GM12864 (cell line): ENCODE measurements at regions not wholly inside any gene's neighbourhood (a gene's known extent, or its start where the extent isn't known, plus 50 kb on each side); places are given as distances from the start of the nearest gene placed in this dataset.

Experiments used
- DNase-seq: peaks from one replicate; pipeline ENCODE4 v3.0.0-alpha.2; 2011; ENCODE audit warnings: low read depth
- H3K4me3 ChIP-seq: 2 replicates; pipeline ENCODE4 v1.5.1; 2011; ENCODE audit warnings: mild to moderate bottlenecking, low read depth, low read length, control low read depth
- CTCF ChIP-seq: IDR thresholded peaks from 2 replicates; pipeline ENCODE4 v1.5.1; 2011; ENCODE audit warnings: low read depth, mild to moderate bottlenecking, moderate library complexity, low read length, control low read depth, inconsistent platforms; ENCODE audit errors: missing control alignments

- TF ChIP-seq CTCF, result no peak
- H3K4me3 ChIP-seq, result no peak overlapping the region
- no peak for DNase-seq
These were observed 497.5 kb upstream of the ZMIZ1 start for GRCh38 chr10:78571286-78571685.

GRCh38 chr10:78571891-78572290 lies 496.9 kb upstream of the ZMIZ1 start:
- TF ChIP-seq CTCF, result no peak
- H3K4me3 ChIP-seq, result no peak overlapping the region
- DNase-seq, result no peak

- no peak for DNase-seq
- no peak overlapping the region for H3K4me3 ChIP-seq
- no peak for TF ChIP-seq CTCF
These were observed 496.2 kb upstream of the ZMIZ1 start for GRCh38 chr10:78572565-78572964.

- DNase-seq, result no peak
- TF ChIP-seq CTCF, result no peak
- no peak overlapping the region for H3K4me3 ChIP-seq
These were observed 494.2 kb upstream of the ZMIZ1 start for GRCh38 chr10:78574547-78574946.

- TF ChIP-seq CTCF, result no peak
- no peak for DNase-seq
- no peak overlapping the region for H3K4me3 ChIP-seq
These were observed 493.4 kb upstream of the ZMIZ1 start for GRCh38 chr10:78575400-78575799.

GRCh38 chr10:78576276-78576675 lies 492.5 kb upstream of the ZMIZ1 start:
- no peak for DNase-seq
- TF ChIP-seq CTCF, result no peak
- H3K4me3 ChIP-seq, result no peak overlapping the region

GRCh38 chr10:78577712-78578111 lies 491.1 kb upstream of the ZMIZ1 start:
- no peak for DNase-seq
- no peak for TF ChIP-seq CTCF
- no peak overlapping the region for H3K4me3 ChIP-seq
